Spleen (tissue), 7 donors: ENCODE measurements at regions not wholly inside any gene's neighbourhood (a gene's known extent, or its start where the extent isn't known, plus 50 kb on each side); places are given as distances from the start of the nearest gene placed in this dataset.

Source experiments
- POLR2A ChIP-seq, 3 donors: fragments of 450-650 bp; IDR thresholded peaks; one replicate each; pipeline ENCODE4 v1.5.1; 2017; ENCODE audit warnings: antibody characterized with exemption in 3 of 3, mild to moderate bottlenecking in 1 of 3
- TF ChIP-seq, protein P1 (sequence below), 11 experiments: fragments of 200-600 bp in 7 of 11; fragments of 450-650 bp in 4 of 11; sonication (generic) in 4 of 11; IDR thresholded peaks in 8 of 11; conservative IDR thresholded peaks in 3 of 11; 1 replicate in 7 of 11; 2 replicates in 4 of 11; pipeline versions ENCODE4 v1.4.0 to v1.8.0; 2016 to 2021; ENCODE audit warnings: antibody characterized with exemption in 11 of 11, inconsistent platforms in 4 of 11, mild to moderate bottlenecking in 1 of 11
- donor health status: DM: no; HTN: no; CAD: no; lungs with moderate emphysema.
- donor health status: DM: no; HTN: no; CAD: no.
- donor health status: DM: no; HTN: no; CAD: no.

- TF ChIP-seq, protein P1, sequence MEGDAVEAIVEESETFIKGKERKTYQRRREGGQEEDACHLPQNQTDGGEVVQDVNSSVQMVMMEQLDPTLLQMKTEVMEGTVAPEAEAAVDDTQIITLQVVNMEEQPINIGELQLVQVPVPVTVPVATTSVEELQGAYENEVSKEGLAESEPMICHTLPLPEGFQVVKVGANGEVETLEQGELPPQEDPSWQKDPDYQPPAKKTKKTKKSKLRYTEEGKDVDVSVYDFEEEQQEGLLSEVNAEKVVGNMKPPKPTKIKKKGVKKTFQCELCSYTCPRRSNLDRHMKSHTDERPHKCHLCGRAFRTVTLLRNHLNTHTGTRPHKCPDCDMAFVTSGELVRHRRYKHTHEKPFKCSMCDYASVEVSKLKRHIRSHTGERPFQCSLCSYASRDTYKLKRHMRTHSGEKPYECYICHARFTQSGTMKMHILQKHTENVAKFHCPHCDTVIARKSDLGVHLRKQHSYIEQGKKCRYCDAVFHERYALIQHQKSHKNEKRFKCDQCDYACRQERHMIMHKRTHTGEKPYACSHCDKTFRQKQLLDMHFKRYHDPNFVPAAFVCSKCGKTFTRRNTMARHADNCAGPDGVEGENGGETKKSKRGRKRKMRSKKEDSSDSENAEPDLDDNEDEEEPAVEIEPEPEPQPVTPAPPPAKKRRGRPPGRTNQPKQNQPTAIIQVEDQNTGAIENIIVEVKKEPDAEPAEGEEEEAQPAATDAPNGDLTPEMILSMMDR (IDR thresholded peaks at IDR 0.05 in 8 of 11, conservative IDR thresholded peaks at IDR 0.05 in 3 of 11), result no peak
- TF ChIP-seq POLR2A (IDR thresholded peaks at IDR 0.05), result no peak
These were observed 86.9 kb upstream of the ERCC6L2 start for GRCh38 chr9:95788521-95788991.
